Fibroblast of lung (primary cell): ENCODE measurements at regions not wholly inside any gene's neighbourhood (a gene's known extent, or its start where the extent isn't known, plus 50 kb on each side); places are given as distances from the start of the nearest gene placed in this dataset.

Source experiments
- EZH2 ChIP-seq: IDR thresholded peaks from 2 replicates; pipeline ENCODE4 v1.5.1; 2012; ENCODE audit warnings: low read length, control low read depth, mild to moderate bottlenecking; ENCODE audit errors: missing control alignments
- TF ChIP-seq, protein P1 (sequence below), 2 donors: IDR thresholded peaks in 1 of 2; conservative IDR thresholded peaks in 1 of 2; 1 replicate in 1 of 2; 2 replicates in 1 of 2; pipeline ENCODE4 v1.5.1; 2011 to 2012; ENCODE audit warnings: low read length in 2 of 2, control low read depth in 1 of 2, inconsistent platforms in 1 of 2, low read depth in 1 of 2, mild to moderate bottlenecking in 1 of 2

DNA sequence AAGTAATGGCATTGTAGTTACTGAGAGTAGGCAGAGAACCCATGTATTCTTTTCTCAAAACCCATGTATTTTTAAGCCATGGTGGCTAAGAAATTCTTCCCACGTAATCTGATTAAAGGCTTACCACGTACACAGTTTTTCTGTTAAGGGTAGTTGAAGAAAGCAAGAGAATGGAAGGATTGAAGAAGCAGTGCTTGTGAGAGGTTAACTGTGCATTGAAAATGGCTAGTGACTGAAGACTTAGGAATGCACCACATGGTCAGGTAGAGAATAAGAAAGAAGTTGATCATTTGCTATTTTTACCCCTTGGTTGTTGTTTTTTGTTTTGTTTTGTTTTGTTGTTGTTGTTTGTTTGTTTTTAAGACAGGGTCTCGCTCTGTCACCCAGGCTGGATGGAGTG, 178.9 kb upstream of the SNX7 start:
- no peak for TF ChIP-seq EZH2
- TF ChIP-seq, protein P1, sequence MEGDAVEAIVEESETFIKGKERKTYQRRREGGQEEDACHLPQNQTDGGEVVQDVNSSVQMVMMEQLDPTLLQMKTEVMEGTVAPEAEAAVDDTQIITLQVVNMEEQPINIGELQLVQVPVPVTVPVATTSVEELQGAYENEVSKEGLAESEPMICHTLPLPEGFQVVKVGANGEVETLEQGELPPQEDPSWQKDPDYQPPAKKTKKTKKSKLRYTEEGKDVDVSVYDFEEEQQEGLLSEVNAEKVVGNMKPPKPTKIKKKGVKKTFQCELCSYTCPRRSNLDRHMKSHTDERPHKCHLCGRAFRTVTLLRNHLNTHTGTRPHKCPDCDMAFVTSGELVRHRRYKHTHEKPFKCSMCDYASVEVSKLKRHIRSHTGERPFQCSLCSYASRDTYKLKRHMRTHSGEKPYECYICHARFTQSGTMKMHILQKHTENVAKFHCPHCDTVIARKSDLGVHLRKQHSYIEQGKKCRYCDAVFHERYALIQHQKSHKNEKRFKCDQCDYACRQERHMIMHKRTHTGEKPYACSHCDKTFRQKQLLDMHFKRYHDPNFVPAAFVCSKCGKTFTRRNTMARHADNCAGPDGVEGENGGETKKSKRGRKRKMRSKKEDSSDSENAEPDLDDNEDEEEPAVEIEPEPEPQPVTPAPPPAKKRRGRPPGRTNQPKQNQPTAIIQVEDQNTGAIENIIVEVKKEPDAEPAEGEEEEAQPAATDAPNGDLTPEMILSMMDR (conservative IDR thresholded peaks at IDR 0.05 in 1 of 2, IDR thresholded peaks at IDR 0.05 in 1 of 2; ENCODE audit: low read depth in 1 of 2, low read length in 2 of 2), result no peak
